ENCODE measurements at regions not wholly inside any gene's neighbourhood (a gene's known extent, or its start where the extent isn't known, plus 50 kb on each side); places are given as distances from the start of the nearest gene placed in this dataset.

- TF ChIP-seq, protein P1, sequence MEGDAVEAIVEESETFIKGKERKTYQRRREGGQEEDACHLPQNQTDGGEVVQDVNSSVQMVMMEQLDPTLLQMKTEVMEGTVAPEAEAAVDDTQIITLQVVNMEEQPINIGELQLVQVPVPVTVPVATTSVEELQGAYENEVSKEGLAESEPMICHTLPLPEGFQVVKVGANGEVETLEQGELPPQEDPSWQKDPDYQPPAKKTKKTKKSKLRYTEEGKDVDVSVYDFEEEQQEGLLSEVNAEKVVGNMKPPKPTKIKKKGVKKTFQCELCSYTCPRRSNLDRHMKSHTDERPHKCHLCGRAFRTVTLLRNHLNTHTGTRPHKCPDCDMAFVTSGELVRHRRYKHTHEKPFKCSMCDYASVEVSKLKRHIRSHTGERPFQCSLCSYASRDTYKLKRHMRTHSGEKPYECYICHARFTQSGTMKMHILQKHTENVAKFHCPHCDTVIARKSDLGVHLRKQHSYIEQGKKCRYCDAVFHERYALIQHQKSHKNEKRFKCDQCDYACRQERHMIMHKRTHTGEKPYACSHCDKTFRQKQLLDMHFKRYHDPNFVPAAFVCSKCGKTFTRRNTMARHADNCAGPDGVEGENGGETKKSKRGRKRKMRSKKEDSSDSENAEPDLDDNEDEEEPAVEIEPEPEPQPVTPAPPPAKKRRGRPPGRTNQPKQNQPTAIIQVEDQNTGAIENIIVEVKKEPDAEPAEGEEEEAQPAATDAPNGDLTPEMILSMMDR (IDR thresholded peaks at IDR 0.05): no peak
- TF ChIP-seq POLR2AphosphoS5 (IDR thresholded peaks at IDR 0.05) (no peak), POLR2A (IDR thresholded peaks at IDR 0.05) (no peak), EP300 (IDR thresholded peaks at IDR 0.05) (no peak)
Measured at GRCh38 chr9:85430659-85431338, 311.0 kb downstream of the AGTPBP1 start.
